ENCODE measurements at regions not wholly inside any gene's neighbourhood (a gene's known extent, or its start where the extent isn't known, plus 50 kb on each side); places are given as distances from the start of the nearest gene placed in this dataset.

DNA sequence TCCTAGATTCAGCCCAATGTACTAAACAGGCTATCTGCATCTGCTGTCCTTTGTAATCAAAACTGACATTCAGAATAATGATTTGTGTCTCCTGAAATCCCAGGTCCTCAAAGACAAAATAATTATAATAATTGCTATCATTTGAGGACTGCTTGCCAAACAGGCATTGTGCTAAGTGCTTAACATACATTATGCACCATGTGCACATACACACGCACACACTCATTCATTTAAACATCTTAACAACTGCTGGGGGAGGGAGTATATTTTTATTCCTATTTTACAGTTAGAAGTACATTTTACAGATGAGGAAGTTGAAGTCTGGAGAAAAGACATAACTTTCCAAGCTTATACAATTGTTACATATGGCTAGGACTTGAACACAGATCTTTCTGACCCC, 308.0 kb upstream of the ZC3H12C start:
- no peak for DNase-seq (ENCODE audit: low read depth)
- TF ChIP-seq, protein P1, sequence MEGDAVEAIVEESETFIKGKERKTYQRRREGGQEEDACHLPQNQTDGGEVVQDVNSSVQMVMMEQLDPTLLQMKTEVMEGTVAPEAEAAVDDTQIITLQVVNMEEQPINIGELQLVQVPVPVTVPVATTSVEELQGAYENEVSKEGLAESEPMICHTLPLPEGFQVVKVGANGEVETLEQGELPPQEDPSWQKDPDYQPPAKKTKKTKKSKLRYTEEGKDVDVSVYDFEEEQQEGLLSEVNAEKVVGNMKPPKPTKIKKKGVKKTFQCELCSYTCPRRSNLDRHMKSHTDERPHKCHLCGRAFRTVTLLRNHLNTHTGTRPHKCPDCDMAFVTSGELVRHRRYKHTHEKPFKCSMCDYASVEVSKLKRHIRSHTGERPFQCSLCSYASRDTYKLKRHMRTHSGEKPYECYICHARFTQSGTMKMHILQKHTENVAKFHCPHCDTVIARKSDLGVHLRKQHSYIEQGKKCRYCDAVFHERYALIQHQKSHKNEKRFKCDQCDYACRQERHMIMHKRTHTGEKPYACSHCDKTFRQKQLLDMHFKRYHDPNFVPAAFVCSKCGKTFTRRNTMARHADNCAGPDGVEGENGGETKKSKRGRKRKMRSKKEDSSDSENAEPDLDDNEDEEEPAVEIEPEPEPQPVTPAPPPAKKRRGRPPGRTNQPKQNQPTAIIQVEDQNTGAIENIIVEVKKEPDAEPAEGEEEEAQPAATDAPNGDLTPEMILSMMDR (IDR thresholded peaks at IDR 0.05; ENCODE audit: insufficient read depth, low read depth, low read length), result no peak
- no peak overlapping the region for H3K4me3 ChIP-seq (ENCODE audit: low read depth, low read length)

DNA sequence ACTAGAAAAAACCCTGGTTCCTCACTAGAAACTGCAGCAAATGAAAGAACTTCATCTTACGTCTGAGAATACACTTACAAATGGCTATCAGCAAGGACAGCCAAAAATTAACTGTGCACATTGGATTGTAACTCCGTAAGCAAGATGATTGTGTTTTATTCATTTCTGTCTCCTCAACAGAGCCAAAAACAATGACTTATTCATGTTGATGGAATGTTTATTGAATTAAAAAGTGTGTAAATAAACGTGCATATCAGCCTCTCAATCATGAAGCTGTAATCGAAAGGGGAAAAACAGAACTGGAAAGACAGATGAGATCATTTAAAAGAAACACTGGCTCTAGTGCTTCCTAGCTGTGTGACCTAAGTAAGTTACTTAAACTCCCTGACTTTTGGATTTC, 307.5 kb upstream of the ZC3H12C start:
- no peak overlapping the region for H3K4me3 ChIP-seq (ENCODE audit: low read depth, low read length)
- DNase-seq (ENCODE audit: low read depth), result peak; percentile 12
- TF ChIP-seq, protein P1 (IDR thresholded peaks at IDR 0.05; ENCODE audit: insufficient read depth, low read depth, low read length), result no peak

DNA sequence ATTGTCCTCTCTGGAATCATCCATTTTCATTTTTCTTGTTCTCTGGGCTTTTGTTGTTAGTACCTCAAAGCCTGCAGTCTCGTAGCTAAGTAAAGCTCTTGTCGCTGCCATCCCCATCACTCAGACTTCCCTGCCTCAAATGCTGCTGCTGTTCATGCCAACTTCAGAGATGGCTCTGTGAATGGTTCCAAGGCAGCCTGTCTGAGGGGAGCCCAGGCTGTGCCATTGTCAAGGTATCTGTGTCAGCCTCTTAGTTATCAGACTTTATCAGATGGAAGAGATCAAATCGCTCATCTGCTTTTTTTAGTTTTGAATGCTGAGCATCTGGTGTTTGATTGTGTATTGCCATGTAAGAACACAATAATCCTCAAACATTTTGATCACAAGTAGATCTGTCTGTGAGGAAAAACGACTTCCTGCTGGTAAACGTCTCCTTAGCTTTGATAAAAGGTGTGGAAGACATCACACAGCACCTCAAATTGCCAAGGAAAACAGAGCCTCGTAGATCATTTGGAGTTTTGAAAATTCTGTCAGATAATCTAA, 304.2 kb upstream of the ZC3H12C start:
- no peak overlapping the region for H3K4me3 ChIP-seq (ENCODE audit: low read depth, low read length)
- TF ChIP-seq, protein P1 (IDR thresholded peaks at IDR 0.05; ENCODE audit: insufficient read depth, low read depth, low read length), result no peak
- no peak for DNase-seq (ENCODE audit: low read depth)

DNA sequence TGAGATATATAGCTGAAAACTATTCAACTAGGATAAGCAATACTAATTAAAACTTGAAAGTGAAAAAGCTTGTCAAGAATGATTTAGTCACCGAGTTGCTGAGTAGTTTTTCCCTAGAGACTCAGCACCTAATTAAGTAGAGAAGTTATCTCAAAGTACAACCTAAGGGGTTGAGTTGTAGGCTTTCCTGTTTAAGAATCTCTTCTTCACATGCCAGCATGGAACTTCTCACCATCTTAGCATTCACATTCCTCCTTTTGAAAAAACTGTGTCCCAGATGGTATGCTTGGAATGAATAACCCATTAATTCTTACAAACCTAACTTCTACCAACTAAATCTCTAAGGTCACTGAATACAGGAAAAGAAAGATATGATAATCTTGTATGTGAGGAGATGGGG, 303.3 kb upstream of the ZC3H12C start:
- TF ChIP-seq, protein P1 (IDR thresholded peaks at IDR 0.05; ENCODE audit: insufficient read depth, low read depth, low read length), result no peak
- DNase-seq (ENCODE audit: low read depth), result no peak
- H3K4me3 ChIP-seq (ENCODE audit: low read depth, low read length), result no peak overlapping the region

DNA sequence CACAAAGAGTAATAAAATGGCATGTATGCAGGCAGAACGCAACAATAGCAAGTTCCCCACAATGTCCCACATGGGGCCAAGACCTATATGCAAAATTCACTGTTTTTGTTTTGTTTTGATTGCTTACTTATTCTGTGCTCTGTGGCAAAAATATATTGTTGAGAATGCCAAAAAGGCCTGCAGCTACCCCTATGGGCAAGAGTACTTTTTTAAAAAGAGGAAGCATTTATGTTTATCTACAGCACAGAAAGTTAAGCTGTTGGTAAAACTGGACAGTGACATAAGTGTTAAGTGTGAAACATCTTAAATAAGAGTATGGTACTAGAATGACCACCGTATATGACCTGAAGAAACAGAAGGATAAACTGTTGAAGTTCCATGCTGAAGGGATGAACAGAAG, 301.9 kb upstream of the ZC3H12C start:
- TF ChIP-seq, protein P1 (IDR thresholded peaks at IDR 0.05; ENCODE audit: insufficient read depth, low read depth, low read length), result no peak
- no peak overlapping the region for H3K4me3 ChIP-seq (ENCODE audit: low read depth, low read length)
- DNase-seq (ENCODE audit: low read depth), result no peak

DNA sequence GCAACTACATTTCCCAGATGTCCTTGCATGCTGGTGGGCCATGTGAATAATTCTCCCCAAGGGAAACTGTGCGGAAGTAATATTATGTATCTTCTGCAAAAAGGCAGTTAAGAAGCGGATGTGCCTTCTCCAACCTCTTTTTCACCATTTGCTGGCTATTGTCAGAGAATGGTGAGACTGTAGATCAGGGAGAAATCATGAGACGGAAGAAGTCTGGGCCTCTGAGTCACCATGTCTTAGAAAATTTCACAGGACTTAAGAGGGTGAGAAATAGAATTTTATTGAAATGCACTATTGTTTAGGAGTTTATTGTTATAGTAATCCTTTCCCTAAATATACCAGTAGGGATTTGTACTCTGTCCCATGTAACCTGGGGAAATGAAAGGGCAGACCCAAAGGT, 298.7 kb upstream of the ZC3H12C start:
- DNase-seq (ENCODE audit: low read depth), result no peak
- no peak overlapping the region for H3K4me3 ChIP-seq (ENCODE audit: low read depth, low read length)
- TF ChIP-seq, protein P1 (IDR thresholded peaks at IDR 0.05; ENCODE audit: insufficient read depth, low read depth, low read length), result no peak

DNA sequence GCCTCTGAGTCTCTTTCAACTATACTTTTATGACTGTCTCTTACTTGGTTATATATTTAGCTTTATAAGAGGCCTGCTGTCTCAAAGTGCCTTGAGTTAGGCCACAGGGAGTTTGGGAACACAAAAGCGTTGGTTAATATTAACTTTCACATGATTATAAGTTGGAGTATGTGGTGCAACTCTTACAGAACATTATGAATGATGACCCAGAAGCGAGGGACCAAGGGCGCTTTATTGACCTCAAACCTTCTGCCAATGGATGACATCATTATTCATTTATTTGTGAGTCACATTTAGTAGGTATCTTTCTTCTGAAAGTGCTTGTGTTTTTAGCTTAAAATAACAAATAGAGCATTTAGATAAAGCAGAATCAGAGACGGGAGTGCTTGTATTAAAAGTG, 298.0 kb upstream of the ZC3H12C start:
- DNase-seq (ENCODE audit: low read depth), result peak; percentile 10
- TF ChIP-seq, protein P1 (IDR thresholded peaks at IDR 0.05; ENCODE audit: insufficient read depth, low read depth, low read length), result no peak
- H3K4me3 ChIP-seq (ENCODE audit: low read depth, low read length), result no peak overlapping the region

Data from fibroblast of villous mesenchyme (primary cell).